GM18870 (cell line): ENCODE measurements at regions not wholly inside any gene's neighbourhood (a gene's known extent, or its start where the extent isn't known, plus 50 kb on each side); places are given as distances from the start of the nearest gene placed in this dataset.

Experiments used
- ATAC-seq: cut with Tn5 transposase; IDR thresholded peaks from one replicate; pipeline ENCODE4 v1.9.1; 2021; ENCODE audit warnings: moderate library complexity; ENCODE audit not compliant: unreplicated experiment

GRCh38 chr5:73267766-73268435, 94.9 kb downstream of the TMEM174 start:
- no peak for ATAC-seq

DNA sequence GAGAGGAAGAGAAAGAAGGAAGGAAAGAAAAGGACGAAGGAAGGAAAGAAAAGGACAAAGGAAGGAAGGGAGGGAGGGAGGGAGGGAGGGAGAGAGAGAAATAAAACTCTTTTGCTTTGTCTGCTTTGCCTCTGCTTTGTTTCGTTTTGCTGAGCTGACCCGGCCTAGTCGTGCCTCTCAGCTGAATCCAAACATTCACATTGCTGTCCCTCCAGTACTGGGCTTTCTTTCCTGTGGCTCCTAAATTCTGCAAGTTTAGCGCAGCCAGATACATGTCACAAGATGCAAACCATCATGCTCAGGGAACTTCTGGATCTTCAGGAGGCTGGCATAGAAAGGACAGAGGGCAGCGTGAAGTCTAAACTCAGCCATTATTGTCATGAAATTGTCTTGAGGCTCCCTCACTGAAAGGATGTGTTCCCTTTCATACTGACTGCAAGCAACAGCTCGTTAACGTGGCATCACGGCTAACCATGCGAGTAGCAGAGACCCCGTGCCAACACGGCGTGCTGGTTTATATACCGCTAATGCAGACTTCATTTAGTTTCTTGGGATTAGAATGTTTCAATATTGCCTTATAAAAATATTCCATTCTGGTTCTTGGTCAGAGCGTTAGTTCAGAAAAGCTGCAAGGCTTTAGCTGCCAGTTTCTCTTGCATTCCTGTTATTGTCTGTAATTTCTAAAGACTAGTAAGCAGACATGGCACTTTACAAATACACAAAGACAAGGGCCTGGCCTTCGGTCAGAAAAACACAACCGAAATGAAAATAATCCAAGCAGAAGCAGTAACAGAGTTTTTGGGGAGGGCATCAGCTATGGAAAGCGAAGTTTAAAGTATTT, 94.2 kb downstream of the TMEM174 start:
- no peak for ATAC-seq

- no peak for ATAC-seq
Measured at GRCh38 chr5:73266176-73266738, 93.3 kb downstream of the TMEM174 start.

DNA sequence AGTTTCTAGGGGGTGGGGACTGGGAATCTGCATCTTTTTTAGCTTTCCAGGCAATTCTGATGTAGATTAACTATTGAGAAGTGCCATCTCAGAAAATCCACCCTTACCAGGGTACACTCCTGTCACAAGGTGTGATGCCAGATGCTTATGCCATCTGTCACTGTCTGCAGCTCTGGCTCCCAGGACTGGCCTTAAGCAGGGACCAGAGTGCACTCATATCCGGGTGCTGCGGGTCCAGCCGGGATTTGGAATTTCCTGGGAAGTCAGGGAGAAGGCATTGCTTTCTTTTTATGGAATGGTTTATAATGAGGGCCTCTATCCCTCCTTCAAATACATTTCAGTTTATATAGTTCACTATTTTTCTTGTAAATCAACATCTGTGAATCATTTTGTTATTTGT, 92.6 kb downstream of the TMEM174 start:
- no peak for ATAC-seq

- no peak for ATAC-seq
Measured at GRCh38 chr5:73264631-73265030, 91.6 kb downstream of the TMEM174 start.

DNA sequence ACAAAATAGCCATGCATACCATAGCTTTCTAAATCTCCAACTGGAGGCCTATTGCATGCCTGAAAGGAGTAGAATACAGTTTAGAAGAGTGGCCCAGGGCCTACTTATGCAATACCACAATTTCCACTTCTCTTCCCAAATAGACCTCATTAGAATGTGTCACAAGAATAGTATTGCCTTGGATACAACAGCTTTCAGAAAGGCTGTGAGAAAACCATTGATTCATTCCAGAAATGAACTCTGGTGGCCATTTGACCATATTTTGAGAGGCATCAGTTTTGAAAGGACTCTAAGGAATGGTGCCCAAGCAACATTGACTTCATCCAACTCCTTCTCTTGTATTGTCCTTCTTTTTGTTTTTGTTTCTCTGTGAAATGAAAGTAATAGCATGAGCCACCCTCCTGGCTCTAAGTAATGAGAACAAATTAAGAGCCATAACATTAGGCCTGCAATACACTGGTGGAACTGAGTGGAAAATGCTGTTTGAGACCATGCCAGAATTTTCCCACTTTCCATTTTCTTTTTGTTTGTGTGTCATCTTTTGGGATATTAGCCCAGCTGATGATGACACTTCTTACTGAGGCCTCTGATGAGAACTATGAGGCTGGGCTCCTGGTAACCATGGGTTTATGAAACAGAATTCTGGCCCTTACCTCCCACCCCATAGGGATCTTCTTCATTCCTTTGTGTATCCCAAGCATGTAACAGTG, 90.2 kb downstream of the TMEM174 start:
- ATAC-seq = no peak

DNA sequence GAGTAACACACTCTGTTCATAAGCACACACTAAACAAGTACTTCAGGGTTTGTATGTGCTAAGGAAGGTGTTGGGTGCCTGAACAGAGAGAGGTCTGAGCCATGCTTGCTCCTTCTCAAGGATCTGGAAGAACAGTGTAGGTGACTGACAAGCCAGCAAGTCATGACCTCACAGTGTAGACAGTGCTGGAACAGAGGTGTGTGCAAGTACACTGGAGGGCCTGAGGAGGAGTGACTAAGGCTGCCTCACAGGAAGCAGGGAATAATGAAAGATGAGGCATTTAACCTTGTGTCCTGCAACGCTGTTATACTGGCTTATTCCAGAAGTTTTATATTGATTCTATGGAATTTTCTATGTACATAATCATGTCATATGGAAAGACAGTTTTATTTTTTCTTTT, 83.9 kb downstream of the TMEM174 start:
- no peak for ATAC-seq

GRCh38 chr5:73256462-73256861, 83.5 kb downstream of the TMEM174 start:
- ATAC-seq = no peak

- no peak for ATAC-seq
Measured at GRCh38 chr5:73256012-73256411, 83.0 kb downstream of the TMEM174 start.

- no peak for ATAC-seq
Measured at GRCh38 chr5:73254642-73255041, 81.6 kb downstream of the TMEM174 start.

- no peak for ATAC-seq
Measured at GRCh38 chr5:73253047-73253660, 80.2 kb downstream of the TMEM174 start.

DNA sequence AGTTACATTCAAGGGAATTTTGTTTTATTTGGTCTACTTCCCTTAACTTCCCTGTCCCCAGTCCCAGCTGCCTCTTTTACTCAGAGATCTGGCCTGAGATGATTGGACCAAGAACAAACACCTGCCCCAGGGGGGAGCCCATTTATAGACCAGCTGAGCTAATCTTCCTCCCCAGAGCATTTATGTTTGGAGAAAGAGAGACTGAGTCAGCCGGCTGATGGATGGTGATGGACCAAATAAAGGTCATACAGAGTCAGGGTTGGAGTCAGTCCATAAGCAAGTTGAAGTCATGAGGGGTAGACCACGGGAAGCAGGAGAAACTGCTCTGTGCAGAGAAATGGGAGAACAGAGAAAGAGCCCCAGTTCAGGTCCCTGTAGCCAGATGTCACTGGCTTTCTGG, 77.7 kb downstream of the TMEM174 start:
- ATAC-seq = no peak

GRCh38 chr5:73242735-73243134, 69.7 kb downstream of the TMEM174 start:
- no peak for ATAC-seq

GRCh38 chr5:73238873-73239272, 65.9 kb downstream of the TMEM174 start:
- no peak for ATAC-seq

DNA sequence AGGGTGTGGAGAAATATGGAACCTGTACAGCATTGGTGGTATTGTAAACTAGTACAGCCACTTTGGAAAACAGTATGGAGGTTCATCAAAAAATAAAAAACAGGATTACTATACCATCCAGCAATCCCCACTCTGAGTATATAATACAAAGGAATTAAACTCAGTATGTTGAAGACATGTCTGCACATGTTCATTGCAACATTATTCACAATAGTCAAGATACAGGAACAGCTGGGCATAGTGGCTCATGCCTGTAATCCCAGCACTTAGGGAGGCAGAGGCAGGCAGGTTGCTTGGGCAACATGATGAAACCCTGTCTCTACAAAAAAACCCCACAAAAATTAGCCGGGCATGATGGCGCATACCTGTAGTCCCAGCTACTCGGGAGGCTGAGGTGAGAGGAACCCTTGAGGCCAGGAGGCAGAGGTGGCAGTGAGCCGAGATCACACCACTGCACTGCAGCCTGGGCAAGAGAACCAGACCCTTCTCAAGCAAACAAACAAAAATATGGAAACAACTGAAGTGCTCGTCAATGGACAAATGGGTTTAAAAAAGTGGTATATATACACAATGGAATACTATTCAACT, 63.6 kb downstream of the TMEM174 start:
- no peak for ATAC-seq

DNA sequence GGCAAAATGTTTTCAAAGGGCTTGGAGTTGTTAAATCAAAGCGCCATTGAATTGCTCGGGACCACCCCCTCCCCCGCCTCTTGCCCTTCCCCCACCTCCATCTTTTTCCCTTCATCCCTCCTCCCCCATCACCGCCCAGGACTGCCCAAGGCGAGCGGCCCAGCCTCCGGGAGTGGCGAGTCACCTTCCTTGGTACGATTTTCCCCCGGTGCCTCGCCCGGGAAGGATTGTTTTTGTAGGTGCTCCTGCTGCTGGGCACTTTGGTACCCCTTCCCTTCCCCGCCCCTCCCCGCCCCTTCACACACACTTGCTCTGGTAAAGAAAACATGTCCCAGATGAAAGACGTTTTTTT, 61.2 kb downstream of the TMEM174 start:
- ATAC-seq = no peak

GRCh38 chr5:73233461-73234203, 60.6 kb downstream of the TMEM174 start:
- ATAC-seq = no peak

DNA sequence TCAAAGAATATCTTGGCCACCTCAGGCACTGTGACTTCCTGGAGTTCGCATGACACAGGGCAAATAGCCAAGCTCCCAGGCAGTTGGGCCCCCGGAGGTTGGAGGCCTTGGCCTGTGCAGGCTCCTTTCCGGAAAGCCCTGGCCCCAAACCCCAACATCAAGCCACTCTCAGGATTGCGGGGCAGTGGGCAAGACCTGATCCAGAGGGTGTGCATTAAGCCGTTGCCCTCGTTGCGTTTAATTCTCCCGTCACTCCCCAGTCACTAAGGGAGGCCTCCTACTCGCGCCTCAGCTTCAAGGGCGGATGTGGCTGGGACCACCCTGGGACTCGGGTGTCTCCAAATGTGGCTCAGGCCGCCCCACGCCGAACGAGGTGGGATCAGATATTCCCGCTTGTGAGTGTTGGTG, 60.1 kb downstream of the TMEM174 start:
- ATAC-seq = no peak

- no peak for ATAC-seq
Measured at GRCh38 chr5:73232266-73233041, 59.5 kb downstream of the TMEM174 start.
